K562 (cell line): ENCODE measurements at regions not wholly inside any gene's neighbourhood (a gene's known extent, or its start where the extent isn't known, plus 50 kb on each side); places are given as distances from the start of the nearest gene placed in this dataset.

Experiments used
- ATAC-seq: fragments of 200-7000 bp; cut with Tn5 transposase; 3 replicates; pipeline ENCODE4 v1.9.1; 2020; ENCODE audit warnings: moderate library complexity
- BruUV-seq: library from RNA; stranded (reverse); fragments of 400-500 nt; replicated peaks from 2 replicates; lab custom pipeline; 2021; lab: Mats Ljungman, UMichigan
- CTCF ChIA-PET: fragments of 300-600 bp; formaldehyde crosslinking; extraction: SDS; loops from one replicate; lab custom pipeline; 2021; ENCODE audit warnings: low intra/inter-chr PET ratio; lab: Yijun Ruan, JAX
- POLR2A ChIA-PET: fragments of 300-600, 350-650 bp; sonication (Branson Sonifier 250); formaldehyde crosslinking; extraction: SDS; loops from one replicate; lab custom pipeline; 2021; ENCODE audit warnings: antibody characterized with exemption, inconsistent platforms; lab: Yijun Ruan, JAX
- DNase-seq, 4 experiments: peaks; one replicate each; pipeline versions ENCODE4 v3.0.0 to v3.0.0-alpha.2; 2011 to 2018; ENCODE audit warnings: low spot score in 3 of 4, mixed read lengths in 3 of 4; ENCODE audit errors: extremely low read depth in 1 of 4
- FAIRE-seq: peaks from 2 replicates; lab custom pipeline; 2011; peaks lifted over from hg19 to GRCh38; lab: Jason Lieb, UNC
- H2AFZ ChIP-seq: 2 replicates; pipeline ENCODE4 v1.6.0; 2011; ENCODE audit warnings: low read depth, low read length, control low read depth, inconsistent platforms
- H3K27ac ChIP-seq: fragments of 200-600 bp; 3 replicates; pipeline ENCODE4 v1.8.0; 2011; ENCODE audit warnings: low read depth, mild to moderate bottlenecking, control low read depth, inconsistent platforms, low read length, moderate library complexity, mixed read lengths; ENCODE audit errors: extremely low read depth
- H3K27me3 ChIP-seq, 2 experiments: fragments of 300-600 bp in 1 of 2; 2 replicates in 1 of 2; 3 replicates in 1 of 2; pipeline versions ENCODE4 v1.6.0 to v1.8.0; 2011; ENCODE audit warnings: inconsistent platforms in 2 of 2, low read length in 2 of 2, mild to moderate bottlenecking in 1 of 2, mixed read lengths in 1 of 2, moderate library complexity in 1 of 2; ENCODE audit not compliant: control insufficient read depth in 2 of 2, insufficient read depth in 2 of 2
- H3K36me3 ChIP-seq: fragments of 300-600 bp; 3 replicates; pipeline ENCODE4 v1.8.0; 2011; ENCODE audit warnings: mild to moderate bottlenecking, low read length, inconsistent platforms; ENCODE audit not compliant: control insufficient read depth, insufficient read depth
- H3K4me1 ChIP-seq, 2 experiments: fragments of 200-600 bp in 1 of 2; replicated peaks in 1 of 2; 2 replicates in 1 of 2; 3 replicates in 1 of 2; pipeline versions ENCODE4 v1.5.1 to v1.8.0; 2011; ENCODE audit warnings: inconsistent platforms in 2 of 2, low read length in 2 of 2, mild to moderate bottlenecking in 1 of 2, mixed read lengths in 1 of 2, moderate library complexity in 1 of 2; ENCODE audit not compliant: control insufficient read depth in 2 of 2, insufficient read depth in 2 of 2
- H3K4me2 ChIP-seq: 2 replicates; pipeline ENCODE4 v1.6.1; 2011; ENCODE audit warnings: low read length, control low read depth, inconsistent platforms, mixed read lengths; ENCODE audit not compliant: insufficient read depth
- H3K4me3 ChIP-seq: fragments of 200-600 bp; sonication (generic), shearing (Covaris generic); 2 replicates; pipeline ENCODE4 v1.5.1; 2016; ENCODE audit warnings: control low read depth, inconsistent platforms
- H3K79me2 ChIP-seq: fragments of 200-600 bp; 3 replicates; pipeline ENCODE4 v1.8.0; 2011; ENCODE audit warnings: low read length, inconsistent platforms; ENCODE audit not compliant: control insufficient read depth, insufficient read depth
- H3K9ac ChIP-seq, 2 experiments: 2 replicates each; pipeline versions ENCODE4 v1.6.0 to v1.6.1; 2011; ENCODE audit warnings: low read depth in 2 of 2, low read length in 2 of 2, control low read depth in 1 of 2, inconsistent platforms in 1 of 2, mild to moderate bottlenecking in 1 of 2, mixed read lengths in 1 of 2; ENCODE audit not compliant: insufficient read depth in 1 of 2
- H3K9me1 ChIP-seq: one replicate; pipeline ENCODE4 v1.6.0; 2011; ENCODE audit warnings: inconsistent platforms, mild to moderate bottlenecking, low read length, moderate library complexity; ENCODE audit not compliant: control insufficient read depth, insufficient read depth
- H3K9me3 ChIP-seq: replicated peaks from 2 replicates; pipeline ENCODE4 v1.5.1; 2011; ENCODE audit warnings: low read depth, low read length, inconsistent platforms; ENCODE audit not compliant: control insufficient read depth, insufficient read depth
- H4K20me1 ChIP-seq: replicated peaks from 2 replicates; pipeline ENCODE4 v1.6.1; 2011; ENCODE audit warnings: low read length, inconsistent platforms, mixed read lengths; ENCODE audit not compliant: control insufficient read depth, insufficient read depth
- E2F3 ChIP-seq: fragments of 250-450 bp; sonication (Bioruptor Pico); IDR thresholded peaks from 2 replicates; pipeline ENCODE4 v1.4.0; 2020; ENCODE audit warnings: mild to moderate bottlenecking
- HOXB6 ChIP-seq: fragments of 250-450 bp; sonication (Bioruptor Pico); IDR thresholded peaks from 2 replicates; pipeline ENCODE4 v1.5.1; 2022; ENCODE audit warnings: mild to moderate bottlenecking, borderline replicate concordance
- IRF1 ChIP-seq: sonication (generic); formaldehyde crosslinking; IDR thresholded peaks from 2 replicates; pipeline ENCODE4 v1.8.0; 2022; ENCODE audit warnings: missing genetic modification reagents, mild to moderate bottlenecking, borderline replicate concordance
- WGBS: fragments of 100-300 bp; shearing (Covaris generic); methylation state at CpG from one replicate; pipeline ENCODE4 v1.1.6; 2016; ENCODE audit warnings: low coverage, mixed read lengths; ENCODE audit not compliant: insufficient coverage; ENCODE audit errors: missing lambda C conversion rate; 5-methylcytosine and 5-hydroxymethylcytosine counted together
- in situ Hi-C: fragments of 300-500 bp; cut with MboI; formaldehyde crosslinking; loops from 4 replicates; pipeline ENCODE4 v1.15.0; 2018; ENCODE audit warnings: inconsistent platforms, mixed read lengths
- intact Hi-C: fragments of 100-400 bp; cut with micrococcal nuclease; formaldehyde crosslinking; loops from 2 replicates; pipeline ENCODE4 v1.14.2; 2022
- TF ChIP-seq, protein P1 (sequence below): fragments of 450-650 bp; formaldehyde crosslinking; IDR thresholded peaks from 2 replicates; pipeline ENCODE4 v1.4.0; 2022; ENCODE audit warnings: missing genetic modification characterization
- TF ChIP-seq, protein P2 (sequence below): sonication (generic); formaldehyde crosslinking; IDR thresholded peaks from 2 replicates; pipeline ENCODE4 v1.8.0; 2022; ENCODE audit warnings: mild to moderate bottlenecking, low read depth, missing genetic modification reagents
- TF ChIP-seq, protein P3 (sequence below): fragments of 250-450 bp; sonication (Bioruptor Pico); IDR thresholded peaks from 2 replicates; pipeline ENCODE4 v1.4.0; 2020; ENCODE audit warnings: mild to moderate bottlenecking, moderate library complexity
- TF ChIP-seq, protein P4 (sequence below): fragments of 250-450 bp; sonication (Bioruptor Pico); IDR thresholded peaks from 2 replicates; pipeline ENCODE4 v1.5.0; 2020; ENCODE audit warnings: mild to moderate bottlenecking
- TF ChIP-seq, protein P5 (sequence below): fragments of 250-450 bp; sonication (Bioruptor Pico); IDR thresholded peaks from 2 replicates; pipeline ENCODE4 v1.8.0; 2022; ENCODE audit warnings: moderate library complexity, mild to moderate bottlenecking, inconsistent platforms

GRCh38 chr16:87127061-87127765, 190.0 kb downstream of the C16orf95 start:
- H3K4me2 ChIP-seq: no peak overlapping the region
- intact Hi-C loops (no loop called here), in situ Hi-C loops (no loop called here)
- no peak overlapping the region for H3K27ac ChIP-seq
- BruUV-seq: no TSS peak
- 6% methylated on average over 23 of the region's 23 CpGs for WGBS
- ATAC-seq (no peak), FAIRE-seq (no peak), DNase-seq (no peak)
- no peak overlapping the region for H3K4me3 ChIP-seq
- peaks cover 3 to 58% of the 10 kb centered on the region in 2 experiments; a peak in 2 of 5 replicates for H3K27me3 ChIP-seq
- H4K20me1 ChIP-seq: no peaks in the 10 kb centered on the region
- no peaks in the 10 kb centered on the region for H3K36me3 ChIP-seq
- TF ChIP-seq, protein P1, sequence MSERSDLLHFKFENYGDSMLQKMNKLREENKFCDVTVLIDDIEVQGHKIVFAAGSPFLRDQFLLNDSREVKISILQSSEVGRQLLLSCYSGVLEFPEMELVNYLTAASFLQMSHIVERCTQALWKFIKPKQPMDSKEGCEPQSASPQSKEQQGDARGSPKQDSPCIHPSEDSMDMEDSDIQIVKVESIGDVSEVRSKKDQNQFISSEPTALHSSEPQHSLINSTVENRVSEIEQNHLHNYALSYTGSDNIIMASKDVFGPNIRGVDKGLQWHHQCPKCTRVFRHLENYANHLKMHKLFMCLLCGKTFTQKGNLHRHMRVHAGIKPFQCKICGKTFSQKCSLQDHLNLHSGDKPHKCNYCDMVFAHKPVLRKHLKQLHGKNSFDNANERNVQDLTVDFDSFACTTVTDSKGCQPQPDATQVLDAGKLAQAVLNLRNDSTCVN (CRISPR knock-in tag): no peak
- no peak for TF ChIP-seq IRF1 (CRISPR knock-in tag)
- TF ChIP-seq, protein P2, sequence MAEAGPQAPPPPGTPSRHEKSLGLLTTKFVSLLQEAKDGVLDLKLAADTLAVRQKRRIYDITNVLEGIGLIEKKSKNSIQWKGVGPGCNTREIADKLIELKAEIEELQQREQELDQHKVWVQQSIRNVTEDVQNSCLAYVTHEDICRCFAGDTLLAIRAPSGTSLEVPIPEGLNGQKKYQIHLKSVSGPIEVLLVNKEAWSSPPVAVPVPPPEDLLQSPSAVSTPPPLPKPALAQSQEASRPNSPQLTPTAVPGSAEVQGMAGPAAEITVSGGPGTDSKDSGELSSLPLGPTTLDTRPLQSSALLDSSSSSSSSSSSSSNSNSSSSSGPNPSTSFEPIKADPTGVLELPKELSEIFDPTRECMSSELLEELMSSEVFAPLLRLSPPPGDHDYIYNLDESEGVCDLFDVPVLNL: no peak
- no peak for TF ChIP-seq HOXB6 (CRISPR knock-in tag)
- TF ChIP-seq, protein P3, sequence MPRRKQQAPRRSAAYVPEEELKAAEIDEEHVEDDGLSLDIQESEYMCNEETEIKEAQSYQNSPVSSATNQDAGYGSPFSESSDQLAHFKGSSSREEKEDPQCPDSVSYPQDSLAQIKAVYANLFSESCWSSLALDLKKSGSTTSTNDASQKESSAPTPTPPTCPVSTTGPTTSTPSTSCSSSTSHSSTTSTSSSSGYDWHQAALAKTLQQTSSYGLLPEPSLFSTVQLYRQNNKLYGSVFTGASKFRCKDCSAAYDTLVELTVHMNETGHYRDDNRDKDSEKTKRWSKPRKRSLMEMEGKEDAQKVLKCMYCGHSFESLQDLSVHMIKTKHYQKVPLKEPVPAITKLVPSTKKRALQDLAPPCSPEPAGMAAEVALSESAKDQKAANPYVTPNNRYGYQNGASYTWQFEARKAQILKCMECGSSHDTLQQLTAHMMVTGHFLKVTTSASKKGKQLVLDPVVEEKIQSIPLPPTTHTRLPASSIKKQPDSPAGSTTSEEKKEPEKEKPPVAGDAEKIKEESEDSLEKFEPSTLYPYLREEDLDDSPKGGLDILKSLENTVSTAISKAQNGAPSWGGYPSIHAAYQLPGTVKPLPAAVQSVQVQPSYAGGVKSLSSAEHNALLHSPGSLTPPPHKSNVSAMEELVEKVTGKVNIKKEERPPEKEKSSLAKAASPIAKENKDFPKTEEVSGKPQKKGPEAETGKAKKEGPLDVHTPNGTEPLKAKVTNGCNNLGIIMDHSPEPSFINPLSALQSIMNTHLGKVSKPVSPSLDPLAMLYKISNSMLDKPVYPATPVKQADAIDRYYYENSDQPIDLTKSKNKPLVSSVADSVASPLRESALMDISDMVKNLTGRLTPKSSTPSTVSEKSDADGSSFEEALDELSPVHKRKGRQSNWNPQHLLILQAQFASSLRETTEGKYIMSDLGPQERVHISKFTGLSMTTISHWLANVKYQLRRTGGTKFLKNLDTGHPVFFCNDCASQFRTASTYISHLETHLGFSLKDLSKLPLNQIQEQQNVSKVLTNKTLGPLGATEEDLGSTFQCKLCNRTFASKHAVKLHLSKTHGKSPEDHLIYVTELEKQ (CRISPR knock-in tag): no peak
- TF ChIP-seq, protein P4, sequence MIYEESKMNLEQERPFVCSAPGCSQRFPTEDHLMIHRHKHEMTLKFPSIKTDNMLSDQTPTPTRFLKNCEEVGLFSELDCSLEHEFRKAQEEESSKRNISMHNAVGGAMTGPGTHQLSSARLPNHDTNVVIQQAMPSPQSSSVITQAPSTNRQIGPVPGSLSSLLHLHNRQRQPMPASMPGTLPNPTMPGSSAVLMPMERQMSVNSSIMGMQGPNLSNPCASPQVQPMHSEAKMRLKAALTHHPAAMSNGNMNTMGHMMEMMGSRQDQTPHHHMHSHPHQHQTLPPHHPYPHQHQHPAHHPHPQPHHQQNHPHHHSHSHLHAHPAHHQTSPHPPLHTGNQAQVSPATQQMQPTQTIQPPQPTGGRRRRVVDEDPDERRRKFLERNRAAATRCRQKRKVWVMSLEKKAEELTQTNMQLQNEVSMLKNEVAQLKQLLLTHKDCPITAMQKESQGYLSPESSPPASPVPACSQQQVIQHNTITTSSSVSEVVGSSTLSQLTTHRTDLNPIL (CRISPR knock-in tag): no peak
- TF ChIP-seq, protein P5, sequence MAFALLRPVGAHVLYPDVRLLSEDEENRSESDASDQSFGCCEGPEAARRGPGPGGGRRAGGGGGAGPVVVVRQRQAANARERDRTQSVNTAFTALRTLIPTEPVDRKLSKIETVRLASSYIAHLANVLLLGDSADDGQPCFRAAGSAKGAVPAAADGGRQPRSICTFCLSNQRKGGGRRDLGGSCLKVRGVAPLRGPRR (CRISPR knock-in tag): no peak
- no peak for TF ChIP-seq E2F3 (CRISPR knock-in tag)
- ChIA-PET CTCF (no interaction called here), POLR2A (interaction anchor here (0.9 to 1.7 kb wide), 2 partner anchors 15 to 21 kb away, joined by 3 to 6 read pairs; no protein-coding TSS in a partner anchor)
- no peaks in the 10 kb centered on the region for H3K79me2 ChIP-seq
- H3K9me1 ChIP-seq: no peaks in the 10 kb centered on the region
- H3K9me3 ChIP-seq: peaks cover 3% of the 10 kb centered on the region
- H3K4me1 ChIP-seq: peaks cover 0 to 7% of the 10 kb centered on the region in 2 experiments; a peak in 2 of 5 replicates
- no peak overlapping the region for H2AFZ ChIP-seq
- H3K9ac ChIP-seq: no peak overlapping the region
